ENCODE measurements at regions not wholly inside any gene's neighbourhood (a gene's known extent, or its start where the extent isn't known, plus 50 kb on each side); places are given as distances from the start of the nearest gene placed in this dataset.
"Not testable (repeated sequence)": the region's sequence is repeated elsewhere in the genome, so short reads cannot be mapped to it uniquely, and the experiment has no call there.

- not testable (repeated sequence) for H3K27me3 ChIP-seq (ENCODE audit: control insufficient read depth in 1 of 2, insufficient read depth in 2 of 2, low read length in 2 of 2); H3K9me3 ChIP-seq (ENCODE audit: low read length)
Measured at GRCh38 chr1:8149756-8150155, 123.6 kb upstream of the ERRFI1 start.

GRCh38 chr1:8147956-8148355, 121.8 kb upstream of the ERRFI1 start:
- POLR2A ChIA-PET, result interaction anchor here (1.1 to 1.3 kb wide), 2 partner anchors 26 to 121 kb away, joined by 4 read pairs; no protein-coding TSS in a partner anchor
- no TSS peak for BruUV-seq (replicated peaks)
- no peaks in the 10 kb centered on the region for H3K79me2 ChIP-seq (ENCODE audit: insufficient read depth, low read length)
- H3K27me3 ChIP-seq (ENCODE audit: control insufficient read depth in 1 of 2, insufficient read depth in 2 of 2, low read length in 2 of 2), result no peaks in the 10 kb centered on the region
- FAIRE-seq (no peak), ATAC-seq (no peak), DNase-seq (ENCODE audit: low spot score) (no peak)
- CTCF ChIA-PET (ENCODE audit: low intra/inter-chr PET ratio, low total read pairs), result no interaction called here
- H3K27ac ChIP-seq (ENCODE audit: extremely low read length, insufficient read depth, low read length), result no peak overlapping the region
- 100% methylated on average over 1 of the region's 1 CpG for WGBS (ENCODE audit: low lambda C conversion rate)
- H3K9me3 ChIP-seq (ENCODE audit: low read length), result 0 out of 2 replicates have a peak, but pooled peaks cover under 1% of the 10 kb centered on the region
- H3K4me3 ChIP-seq (replicated peaks in 1 of 3; ENCODE audit: insufficient read depth in 1 of 3, low read depth in 2 of 3, low read length in 3 of 3), result no peak overlapping the region
- no peak overlapping the region for H3K9ac ChIP-seq (ENCODE audit: insufficient read depth, low read depth, low read length)
- in situ Hi-C loops (cut with HindIII; ENCODE audit: extremely low pct_ligation_motif_present, low pct_unique_long_range_greater_than_20kb) (loop anchor here (25.0 kb wide), 1 partner anchor 111 kb away; the partner anchor contains the start of gene ERRFI1), intact Hi-C loops (cut with micrococcal nuclease; ENCODE audit: unreplicated experiment) (no loop called here)
- no peaks in the 10 kb centered on the region for H4K20me1 ChIP-seq (ENCODE audit: insufficient read depth, low read length)
- no peak overlapping the region for H2AFZ ChIP-seq (ENCODE audit: low read length)
- peaks cover 69% of the 10 kb centered on the region for H3K4me1 ChIP-seq (ENCODE audit: insufficient read depth, low read length)
- H3K4me2 ChIP-seq (ENCODE audit: low read depth, low read length), result no peak overlapping the region
- TF ChIP-seq ZNF7 (CRISPR knock-in tag; IDR thresholded peaks at IDR 0.05) (peak; percentile 70; the same call in 1 of the 2 replicates), NKX3-1 (CRISPR knock-in tag; IDR thresholded peaks at IDR 0.05) (no peak), ZNF281 (CRISPR knock-in tag; IDR thresholded peaks at IDR 0.05; ENCODE audit: borderline replicate concordance) (no peak)
- no peaks in the 10 kb centered on the region; a peak in 1 of 5 replicates for H3K36me3 ChIP-seq (replicated peaks in 1 of 2; ENCODE audit: control insufficient read depth in 1 of 2, insufficient read depth in 2 of 2, low read length in 2 of 2)

More at GRCh38 chr1:8149756-8150155, 123.6 kb upstream of the ERRFI1 start:
- DNase-seq (ENCODE audit: low spot score); H3K4me3 ChIP-seq (replicated peaks in 1 of 3; ENCODE audit: insufficient read depth in 1 of 3, low read depth in 2 of 3, low read length in 3 of 3); H4K20me1 ChIP-seq (ENCODE audit: insufficient read depth, low read length); H3K79me2 ChIP-seq (ENCODE audit: insufficient read depth, low read length); H3K36me3 ChIP-seq (replicated peaks in 1 of 2; ENCODE audit: control insufficient read depth in 1 of 2, insufficient read depth in 2 of 2, low read length in 2 of 2); BruUV-seq (replicated peaks); ATAC-seq; CTCF ChIA-PET (ENCODE audit: low intra/inter-chr PET ratio, low total read pairs); H2AFZ ChIP-seq (ENCODE audit: low read length); H3K27ac ChIP-seq (ENCODE audit: extremely low read length, insufficient read depth, low read length); H3K9ac ChIP-seq (ENCODE audit: insufficient read depth, low read depth, low read length); H3K4me2 ChIP-seq (ENCODE audit: low read depth, low read length); FAIRE-seq; POLR2A ChIA-PET: not testable (repeated sequence)
- in situ Hi-C loops (cut with HindIII; ENCODE audit: extremely low pct_ligation_motif_present, low pct_unique_long_range_greater_than_20kb), result loop anchor here (25.0 kb wide), 1 partner anchor 112 kb away; the partner anchor contains the start of gene ERRFI1
- 98% methylated on average over 7 of the region's 7 CpGs for WGBS (ENCODE audit: low lambda C conversion rate)
- peaks cover 69% of the 10 kb centered on the region for H3K4me1 ChIP-seq (ENCODE audit: insufficient read depth, low read length)
- intact Hi-C loops (cut with micrococcal nuclease; ENCODE audit: unreplicated experiment), result loop anchor here (10.0 kb wide), 1 partner anchor 125 kb away; the partner anchor contains the start of gene ERRFI1
